Immature natural killer cell (primary cell): ENCODE measurements at regions not wholly inside any gene's neighbourhood (a gene's known extent, or its start where the extent isn't known, plus 50 kb on each side); places are given as distances from the start of the nearest gene placed in this dataset.
"Not testable (repeated sequence)": the region's sequence is repeated elsewhere in the genome, so short reads cannot be mapped to it uniquely, and the experiment has no call there.

ENCODE experiments used
- DNase-seq, 3 donors: peaks; one replicate each; pipeline ENCODE4 v3.0.0; 2022; ENCODE audit warnings: mixed read lengths in 1 of 3
- H3K27ac Mint-ChIP-seq, 6 donors: one replicate each; pipeline ENCODE4 v1.8.0; 2020; ENCODE audit warnings: mixed read lengths in 6 of 6, mild to moderate bottlenecking in 5 of 6, inconsistent platforms in 4 of 6, moderate library complexity in 3 of 6
- H3K27me3 Mint-ChIP-seq, 3 donors: one replicate each; pipeline ENCODE4 v1.8.0; 2020 to 2021; ENCODE audit warnings: low read depth in 3 of 3, mild to moderate bottlenecking in 3 of 3, mixed read lengths in 3 of 3, moderate library complexity in 3 of 3, inconsistent platforms in 1 of 3
- H3K36me3 Mint-ChIP-seq, 3 donors: one replicate each; pipeline ENCODE4 v1.8.0; 2020; ENCODE audit warnings: mixed read lengths in 3 of 3, inconsistent platforms in 2 of 3, mild to moderate bottlenecking in 2 of 3
- H3K4me1 Mint-ChIP-seq, 2 donors: one replicate each; pipeline ENCODE4 v1.8.0; 2020; ENCODE audit warnings: inconsistent platforms in 2 of 2, mild to moderate bottlenecking in 2 of 2, mixed read lengths in 2 of 2, moderate library complexity in 1 of 2
- H3K4me3 Mint-ChIP-seq, 5 donors: one replicate each; pipeline ENCODE4 v1.8.0; 2020; ENCODE audit warnings: mild to moderate bottlenecking in 5 of 5, mixed read lengths in 5 of 5, inconsistent platforms in 3 of 5, moderate library complexity in 3 of 5
- H3K9me3 Mint-ChIP-seq, 6 donors: one replicate each; pipeline ENCODE4 v1.8.0; 2020; ENCODE audit warnings: mild to moderate bottlenecking in 6 of 6, mixed read lengths in 6 of 6, inconsistent platforms in 4 of 6, moderate library complexity in 3 of 6

- Mint-ChIP-seq H3K9me3 (peaks cover 0 to 1% (median 0%) of the 10 kb centered on the region in 6 donors), H3K36me3 (no peaks in the 10 kb centered on the region), H3K4me1 (no peaks in the 10 kb centered on the region), H3K27ac (no peak overlapping the region), H3K4me3 (no peak overlapping the region), H3K27me3 (peaks cover 1 to 2% (median 2%) of the 10 kb centered on the region in 3 donors)
- no peak for DNase-seq
Observed at GRCh38 chr2:240374085-240374907, 61.2 kb upstream of the GPC1 start.

DNA sequence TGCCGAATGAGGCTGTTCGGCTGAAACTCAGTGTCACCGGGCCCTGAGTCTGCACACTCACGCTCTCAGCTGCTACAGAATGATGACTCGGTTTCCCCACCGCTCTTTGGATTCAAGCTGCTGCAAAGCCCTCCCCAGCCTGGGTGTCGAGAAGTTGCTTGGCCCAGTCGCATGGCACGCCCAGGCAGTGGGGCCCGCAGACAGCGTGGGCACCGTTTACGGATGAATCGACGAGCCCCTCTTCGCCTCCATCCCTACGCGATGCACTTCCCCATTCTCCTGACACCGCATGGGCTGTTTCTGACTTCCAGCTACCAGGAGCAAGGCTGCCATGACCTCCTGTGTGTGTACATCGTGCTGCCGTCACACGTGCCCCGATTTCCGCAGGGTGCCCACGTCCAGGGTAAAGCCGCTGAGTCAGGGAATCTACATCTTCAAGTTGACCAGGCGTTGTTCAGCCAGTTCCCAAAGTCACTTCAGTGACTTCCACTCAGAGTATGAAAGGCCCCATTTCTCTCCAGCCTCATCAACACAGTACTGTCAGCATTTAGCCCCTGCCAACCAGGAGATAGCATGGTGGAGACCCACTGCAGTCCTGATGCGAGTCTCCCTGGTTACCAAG, 60.3 kb upstream of the GPC1 start:
- Mint-ChIP-seq H3K36me3 (no peaks in the 10 kb centered on the region), H3K4me3 (no peak overlapping the region), H3K4me1 (no peaks in the 10 kb centered on the region), H3K9me3 (peaks cover 0 to 1% (median 0%) of the 10 kb centered on the region in 6 donors), H3K27me3 (peaks cover 2 to 3% (median 2%) of the 10 kb centered on the region in 3 donors), H3K27ac (no peak overlapping the region)
- DNase-seq, result no peak

GRCh38 chr2:240376739-240377138, 58.7 kb upstream of the GPC1 start:
- Mint-ChIP-seq H3K9me3 (no peaks in the 10 kb centered on the region), H3K4me3 (no peak overlapping the region), H3K4me1 (no peaks in the 10 kb centered on the region), H3K27me3 (peaks cover 2 to 3% (median 2%) of the 10 kb centered on the region in 3 donors), H3K36me3 (no peaks in the 10 kb centered on the region), H3K27ac (no peak overlapping the region)
- no peak for DNase-seq

GRCh38 chr2:240377366-240377765, 58.1 kb upstream of the GPC1 start:
- Mint-ChIP-seq H3K4me1 (no peaks in the 10 kb centered on the region), H3K9me3 (no peaks in the 10 kb centered on the region), H3K27me3 (peaks cover 2 to 3% (median 2%) of the 10 kb centered on the region in 3 donors), H3K36me3 (no peaks in the 10 kb centered on the region), H3K27ac (no peak overlapping the region), H3K4me3 (no peak overlapping the region)
- DNase-seq, result no peak

DNA sequence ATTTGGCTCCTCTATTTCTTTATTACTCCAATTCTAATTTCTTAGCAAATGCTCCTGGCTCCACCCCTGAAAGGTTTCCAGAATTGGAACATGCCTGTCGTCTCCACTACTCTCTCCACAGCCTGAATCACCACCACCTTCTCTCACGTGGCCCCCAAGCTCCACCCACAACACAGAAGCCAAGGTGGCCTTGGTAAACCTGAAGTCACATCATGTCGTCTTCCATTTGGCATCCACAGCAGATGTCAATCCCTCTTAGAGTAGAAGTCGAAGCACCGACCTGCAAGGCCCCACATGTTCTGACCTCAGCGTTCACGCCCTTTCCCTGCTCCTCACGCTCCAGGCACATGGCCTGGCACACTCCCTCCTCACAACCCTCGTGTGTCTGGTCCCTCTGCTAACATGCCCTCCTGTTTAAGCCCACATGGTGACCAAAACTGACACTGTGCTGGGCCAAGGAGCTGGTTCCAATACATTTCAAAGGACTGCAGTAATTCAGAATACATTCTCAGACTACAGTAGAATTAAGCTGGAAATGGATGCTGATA, 56.3 kb upstream of the GPC1 start:
- Mint-ChIP-seq H3K27ac (no peak overlapping the region), H3K4me3 (no peak overlapping the region), H3K27me3 (peaks cover 2 to 4% (median 3%) of the 10 kb centered on the region in 3 donors), H3K36me3 (no peaks in the 10 kb centered on the region), H3K9me3 (no peaks in the 10 kb centered on the region), H3K4me1 (no peaks in the 10 kb centered on the region)
- no peak for DNase-seq

- no peak overlapping the region for H3K27ac Mint-ChIP-seq
- DNase-seq, result no peak
- no peaks in the 10 kb centered on the region for H3K9me3 Mint-ChIP-seq
- no peak overlapping the region for H3K4me3 Mint-ChIP-seq
- H3K4me1 Mint-ChIP-seq, result no peaks in the 10 kb centered on the region
- peaks cover 0 to 4% (median 2%) of the 10 kb centered on the region in 3 donors for H3K27me3 Mint-ChIP-seq
- H3K36me3 Mint-ChIP-seq, result no peaks in the 10 kb centered on the region
Observed at GRCh38 chr2:240383099-240383758, 52.2 kb upstream of the GPC1 start.

DNA sequence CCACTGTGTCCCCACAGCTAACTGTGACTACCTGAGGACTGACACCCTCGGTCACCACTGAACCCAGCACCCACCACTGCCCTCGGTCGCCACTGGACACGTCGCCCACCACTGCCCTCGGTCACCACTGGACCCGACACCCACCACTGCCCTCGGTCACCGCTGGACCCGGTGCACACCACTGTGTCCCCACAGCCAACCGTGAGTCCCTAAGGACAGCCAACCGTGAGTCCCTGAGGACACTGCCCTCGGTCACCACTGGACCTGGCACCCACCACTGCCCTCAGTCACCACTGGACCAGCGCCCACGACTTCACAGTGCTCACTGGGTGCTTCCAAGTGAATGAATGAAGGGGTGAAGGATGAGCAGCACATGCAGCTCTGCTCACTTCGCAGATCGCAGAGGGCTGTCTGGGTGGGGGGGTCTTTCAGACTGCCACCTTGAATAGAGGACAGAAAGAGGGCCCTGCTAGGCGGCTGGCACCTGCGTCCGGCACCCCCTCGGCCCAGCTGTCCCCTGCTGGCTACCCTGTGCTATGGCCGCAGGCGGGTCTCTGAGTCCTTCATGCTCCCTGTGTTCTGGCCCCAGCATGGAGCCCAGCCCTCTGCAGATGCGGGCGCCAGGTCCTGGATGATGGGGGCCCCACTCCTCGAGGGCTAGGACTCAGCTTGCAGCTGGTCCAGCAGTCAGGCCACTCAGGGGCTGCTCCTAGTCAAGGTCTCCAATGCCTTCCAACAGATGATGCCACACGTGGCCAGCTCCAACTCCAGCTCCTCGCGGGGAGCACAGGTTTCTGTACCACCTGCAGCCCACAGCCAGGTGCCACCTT, 51.4 kb upstream of the GPC1 start:
- Mint-ChIP-seq H3K4me1 (no peaks in the 10 kb centered on the region), H3K9me3 (no peaks in the 10 kb centered on the region), H3K27me3 (peaks cover 0 to 4% (median 2%) of the 10 kb centered on the region in 3 donors), H3K27ac (no peak overlapping the region), H3K36me3 (no peaks in the 10 kb centered on the region), H3K4me3 (no peak overlapping the region)
- no peak for DNase-seq

DNA sequence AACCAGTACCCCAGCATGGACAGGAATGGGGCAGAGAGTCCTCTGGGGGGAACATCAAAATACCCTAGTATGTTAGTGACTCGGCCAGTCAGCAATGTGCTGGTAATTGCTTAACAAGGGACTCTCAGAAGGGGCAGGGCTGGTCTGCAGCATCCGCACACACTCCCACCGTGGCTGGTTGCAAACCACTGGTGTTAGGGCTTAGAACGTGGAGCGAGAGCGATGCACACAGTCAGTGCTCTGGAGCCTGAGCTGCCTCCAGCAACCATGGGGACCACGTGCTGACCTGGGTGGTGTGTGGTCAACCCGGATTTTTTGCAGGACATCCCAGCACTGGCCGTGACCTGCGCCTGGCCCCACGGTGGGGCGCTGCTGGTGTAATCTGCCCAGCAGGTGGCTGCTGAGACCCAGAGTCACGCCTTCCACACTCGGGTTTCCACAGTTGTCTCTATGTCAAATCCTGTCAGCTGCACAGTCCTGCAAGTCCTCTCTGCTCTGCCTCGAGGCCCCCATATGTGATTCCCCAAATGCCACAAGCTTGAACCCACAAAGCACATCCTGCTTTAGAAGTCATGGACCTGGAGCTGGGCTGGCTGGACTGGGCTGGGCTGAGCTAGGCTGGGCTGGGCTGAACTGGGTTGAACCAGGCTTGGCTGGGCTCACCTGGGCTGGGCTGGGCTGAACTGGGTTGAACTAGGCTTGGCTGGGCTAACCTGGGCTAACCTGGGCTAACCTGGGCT, 50.6 kb upstream of the GPC1 start:
- H3K4me1 Mint-ChIP-seq, result no peaks in the 10 kb centered on the region
- H3K36me3 Mint-ChIP-seq, result no peaks in the 10 kb centered on the region
- H3K27me3 Mint-ChIP-seq, result peaks cover 0 to 4% (median 0%) of the 10 kb centered on the region in 3 donors
- no peak for DNase-seq
- H3K9me3 Mint-ChIP-seq, result no peaks in the 10 kb centered on the region
- no peak overlapping the region for H3K4me3 Mint-ChIP-seq
- no peak overlapping the region for H3K27ac Mint-ChIP-seq

DNA sequence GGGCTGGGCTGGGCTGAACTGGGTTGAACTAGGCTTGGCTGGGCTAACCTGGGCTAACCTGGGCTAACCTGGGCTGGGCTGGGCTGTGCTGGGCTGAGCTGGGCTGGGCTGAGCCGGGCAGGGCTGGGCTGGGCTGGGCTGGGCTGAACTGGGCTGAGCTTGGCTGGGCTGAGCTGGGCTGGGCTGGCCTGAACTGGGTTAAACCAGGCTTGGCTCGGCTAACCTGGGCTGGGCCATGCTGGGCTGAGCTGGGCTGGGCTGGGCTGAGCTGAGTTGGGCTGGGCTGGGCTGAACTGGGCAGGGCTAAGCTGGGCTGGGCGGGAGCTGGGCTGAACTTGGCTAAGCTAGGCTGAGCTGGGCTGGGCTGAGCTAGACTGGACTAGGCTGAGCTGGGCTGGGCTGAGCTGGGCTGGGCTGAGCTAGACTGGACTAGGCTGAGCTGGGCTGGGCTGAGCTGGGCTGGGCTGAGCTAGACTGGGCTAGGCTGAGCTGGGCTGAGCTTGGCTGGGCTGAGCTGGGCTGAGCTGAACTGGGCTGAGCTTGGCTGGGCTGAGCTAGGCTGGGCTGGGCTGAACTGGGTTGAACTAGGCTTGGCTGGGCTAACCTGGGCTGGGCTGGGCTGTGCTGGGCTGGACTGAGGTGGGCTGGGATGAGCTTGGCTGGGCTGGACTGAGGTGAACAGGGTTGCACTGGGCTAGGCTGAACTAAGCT, 49.9 kb upstream of the GPC1 start:
- H3K9me3 Mint-ChIP-seq, H3K27ac Mint-ChIP-seq, H3K36me3 Mint-ChIP-seq, DNase-seq, H3K4me3 Mint-ChIP-seq, H3K4me1 Mint-ChIP-seq, H3K27me3 Mint-ChIP-seq: not testable (repeated sequence)
